ENCODE measurements at regions not wholly inside any gene's neighbourhood (a gene's known extent, or its start where the extent isn't known, plus 50 kb on each side); places are given as distances from the start of the nearest gene placed in this dataset.

DNA sequence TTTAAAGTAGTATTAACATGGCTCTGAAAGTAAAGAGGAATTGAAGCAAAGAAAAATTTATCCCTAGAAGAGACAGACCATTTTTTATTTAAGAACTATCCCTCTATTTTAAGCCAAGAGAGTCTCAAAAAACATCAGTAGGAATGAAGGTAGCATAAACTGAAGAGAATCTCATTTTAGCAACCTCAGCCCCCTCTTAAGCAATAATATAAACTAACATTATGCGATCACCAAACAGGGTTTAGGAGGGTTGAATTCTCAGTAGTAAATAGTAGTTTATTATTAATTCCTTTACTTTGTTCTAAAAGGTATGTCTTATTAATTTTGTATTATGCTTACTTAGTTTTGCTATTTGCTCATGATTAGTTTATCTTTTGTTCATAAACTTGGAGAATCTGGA, 287.4 kb downstream of the CDK5RAP2 start:
- no peak for DNase-seq (ENCODE audit: low spot score)

DNA sequence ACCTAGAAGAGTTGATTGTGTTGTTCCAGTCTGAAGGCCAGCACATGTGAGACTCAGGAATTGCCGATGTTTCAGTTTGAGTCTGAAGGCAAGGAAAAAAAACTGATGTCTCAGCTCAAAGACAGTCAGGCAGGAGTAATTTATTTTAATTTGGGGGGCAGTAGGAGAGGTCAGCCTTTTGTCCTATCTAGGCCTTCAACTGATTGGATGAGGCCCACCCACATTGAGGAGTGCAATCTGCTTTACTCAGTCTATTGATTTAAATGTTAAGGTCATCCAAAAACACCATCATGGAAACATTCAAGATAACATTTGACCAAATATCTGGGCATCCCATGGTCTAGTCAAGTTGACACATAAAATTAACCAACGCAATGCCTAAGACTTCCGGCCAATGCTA, 288.9 kb downstream of the CDK5RAP2 start:
- no peak for DNase-seq (ENCODE audit: low spot score)

DNA sequence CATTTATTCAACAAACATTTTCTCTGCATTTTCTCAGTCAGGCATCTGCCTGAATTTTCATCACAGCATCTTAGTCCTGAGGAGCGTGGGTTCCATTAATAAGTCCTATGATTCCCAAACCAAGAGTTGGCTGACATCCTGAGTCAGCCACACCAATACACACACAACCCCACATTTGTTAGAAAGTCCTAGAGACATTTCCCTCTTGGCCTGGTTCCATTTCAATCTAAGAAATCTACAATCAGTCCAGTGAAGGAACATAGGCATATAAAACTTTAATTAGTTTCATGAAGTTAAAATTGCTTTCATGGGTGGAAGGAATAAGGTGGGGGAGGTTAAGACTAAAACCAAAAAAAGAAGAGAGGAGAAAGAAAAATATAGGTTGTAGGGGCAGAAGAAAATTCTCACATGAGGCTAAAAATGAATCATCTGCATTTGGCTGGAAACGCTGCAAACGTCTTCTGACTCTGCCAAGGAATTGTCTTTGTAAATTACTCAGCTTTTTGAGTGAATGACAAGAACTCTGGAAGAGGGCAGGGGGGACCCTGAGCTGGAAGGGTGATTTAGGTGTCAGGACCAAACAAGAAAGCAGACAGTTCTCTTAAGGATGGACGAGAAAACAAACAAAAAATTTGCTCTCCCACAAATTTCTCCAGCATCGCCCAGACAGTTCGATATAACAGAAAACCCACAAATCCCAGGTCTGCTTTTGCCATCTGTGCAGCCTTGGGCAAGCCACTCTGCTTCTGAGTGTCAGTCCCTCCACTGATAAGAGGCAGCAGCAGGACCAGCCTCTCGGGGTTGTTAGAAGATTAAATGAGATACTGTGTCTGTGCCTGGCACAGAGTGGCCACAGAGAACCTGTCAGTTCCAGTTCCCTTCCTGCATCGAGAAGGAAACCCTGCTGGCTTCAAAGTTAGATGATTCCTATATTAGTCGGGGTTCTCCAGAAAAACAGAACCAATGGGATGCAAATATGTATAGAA, 289.7 kb downstream of the CDK5RAP2 start:
- DNase-seq (ENCODE audit: low spot score) = no peak

DNA sequence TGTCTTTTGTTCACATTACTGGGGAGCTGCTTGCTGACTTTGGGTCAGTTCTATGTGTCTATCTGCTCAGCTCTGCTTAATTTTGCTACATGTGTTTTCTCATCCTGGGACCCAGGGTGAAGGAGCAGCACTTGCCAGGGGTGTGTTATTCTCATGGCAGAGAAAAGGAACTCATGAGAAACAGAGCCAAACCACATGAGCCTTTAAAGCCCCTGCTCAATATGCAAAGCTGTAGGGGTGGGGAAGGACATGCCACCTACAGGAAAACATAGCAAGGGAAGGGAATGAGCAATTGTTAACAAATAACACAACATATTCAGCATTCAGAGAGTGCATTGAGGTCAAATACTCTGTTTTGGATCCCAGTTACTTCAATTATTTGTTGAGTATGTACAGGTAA, 290.9 kb downstream of the CDK5RAP2 start:
- DNase-seq (ENCODE audit: low spot score) = no peak

DNA sequence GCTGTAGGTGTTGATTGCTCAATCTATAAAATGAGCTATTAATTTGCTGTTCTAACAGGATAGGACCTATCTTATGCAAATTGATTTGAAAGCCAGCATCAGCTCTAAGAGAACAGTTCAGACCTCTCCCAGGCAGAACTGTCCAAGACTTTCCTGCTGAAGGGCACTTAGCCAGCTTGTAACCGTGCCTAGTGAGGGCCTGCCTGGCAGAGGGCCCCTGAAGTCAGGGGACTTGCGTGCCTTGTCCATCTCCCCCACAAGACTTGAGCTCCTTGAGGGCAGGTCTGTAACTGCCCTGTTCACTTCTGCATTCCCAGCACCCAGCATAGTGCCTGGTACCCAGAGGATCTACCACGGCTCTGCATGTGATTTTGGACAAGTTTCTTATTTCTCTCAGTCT, 293.4 kb downstream of the CDK5RAP2 start:
- DNase-seq (ENCODE audit: low spot score) = no peak

DNA sequence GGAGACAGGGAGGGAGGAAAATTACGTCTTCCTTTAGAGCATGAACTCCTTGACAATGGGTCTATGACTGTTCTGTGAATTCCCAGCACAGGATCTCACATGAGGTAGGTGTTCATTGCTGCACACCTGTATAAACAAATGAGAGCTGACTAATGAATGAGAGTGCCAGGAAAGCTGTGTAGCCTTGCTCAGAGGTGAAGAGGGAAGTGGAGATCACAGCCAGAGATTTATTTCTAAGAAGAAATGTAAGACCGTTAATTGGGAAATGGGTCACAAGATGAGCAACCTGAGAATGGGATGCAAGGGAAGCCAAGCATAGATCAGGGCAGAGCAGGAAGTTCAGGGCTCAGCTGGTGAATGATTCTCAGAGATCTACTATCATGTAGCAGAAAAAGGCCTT, 295.1 kb downstream of the CDK5RAP2 start:
- DNase-seq (ENCODE audit: low spot score) = no peak

DNA sequence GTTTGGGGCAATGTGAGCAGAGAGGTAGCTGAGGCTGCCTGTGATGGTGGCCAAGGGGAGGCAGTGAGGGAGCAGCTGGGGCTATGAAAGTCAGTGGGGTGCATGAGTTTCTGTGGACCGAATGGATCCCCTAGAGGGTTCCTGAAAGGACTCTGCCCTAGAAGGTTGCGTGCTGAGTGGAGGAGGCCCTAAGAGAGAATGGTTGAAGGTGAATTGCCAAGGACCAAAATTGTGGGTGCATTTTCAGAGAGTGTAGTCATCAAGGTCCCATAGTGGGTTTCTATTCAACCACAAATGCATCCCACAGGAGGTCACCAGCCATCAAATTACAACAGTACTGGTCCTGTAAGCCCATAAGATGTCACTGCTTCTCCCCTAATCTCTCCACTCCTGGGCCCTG, 298.3 kb downstream of the CDK5RAP2 start:
- no peak for DNase-seq (ENCODE audit: low spot score)

DNA sequence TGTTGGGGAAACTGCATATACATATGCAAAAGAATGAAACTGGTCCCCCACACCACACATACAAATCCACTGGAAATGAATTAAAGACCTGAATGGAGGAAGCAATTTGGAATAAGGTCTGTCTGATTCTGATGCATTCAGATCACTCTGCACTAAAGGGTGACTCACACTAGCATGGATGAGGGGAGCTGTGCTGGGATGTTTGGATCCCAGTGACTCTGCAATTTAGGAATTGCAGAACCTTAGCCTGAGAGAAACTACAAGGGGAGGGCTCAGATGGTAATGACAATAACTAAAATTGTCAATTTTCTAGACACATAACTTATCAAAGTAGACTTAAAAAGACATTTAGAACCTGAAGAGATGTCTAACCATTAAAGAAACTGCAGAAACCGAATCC, 312.0 kb downstream of the CDK5RAP2 start:
- DNase-seq (ENCODE audit: low spot score) = no peak

DNA sequence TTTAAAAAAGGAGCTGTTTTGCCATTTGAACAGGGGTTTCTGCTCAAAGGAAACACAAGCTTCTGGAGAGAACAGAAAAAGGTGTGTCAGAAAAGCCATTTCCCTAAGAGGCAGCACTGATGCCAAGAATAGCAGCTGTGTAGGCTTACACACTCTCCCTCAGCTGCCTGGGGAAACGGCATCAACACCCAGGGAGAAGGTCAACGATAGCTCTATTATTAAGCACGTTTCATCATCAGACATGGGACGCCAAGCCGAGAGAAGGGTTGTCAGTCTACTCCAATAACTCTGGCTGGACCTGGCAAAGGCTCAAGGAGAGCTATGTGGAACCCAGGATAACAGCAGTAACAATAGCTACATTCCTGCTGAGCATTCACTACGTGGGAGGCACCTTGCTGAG, 314.2 kb downstream of the CDK5RAP2 start:
- DNase-seq (ENCODE audit: low spot score) = no peak

DNA sequence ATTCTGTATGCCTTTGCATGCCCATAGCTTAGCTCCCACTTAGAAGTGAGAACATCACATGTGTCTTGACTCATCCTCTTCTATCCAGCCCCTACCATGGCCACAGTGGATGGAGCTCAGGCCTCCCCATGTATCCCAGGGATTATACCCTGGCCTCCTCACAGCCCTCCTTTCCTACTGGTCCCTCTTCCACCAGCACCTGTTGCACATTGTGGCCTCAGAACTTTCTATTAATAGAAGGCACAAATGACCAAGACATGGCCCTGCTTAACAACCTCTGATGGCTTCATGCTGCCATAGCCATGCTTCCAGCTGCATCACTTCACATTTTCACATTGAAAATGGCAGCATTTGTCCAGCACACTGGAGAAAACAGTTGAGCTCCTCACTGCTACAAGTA, 315.4 kb downstream of the CDK5RAP2 start:
- no peak for DNase-seq (ENCODE audit: low spot score)

DNA sequence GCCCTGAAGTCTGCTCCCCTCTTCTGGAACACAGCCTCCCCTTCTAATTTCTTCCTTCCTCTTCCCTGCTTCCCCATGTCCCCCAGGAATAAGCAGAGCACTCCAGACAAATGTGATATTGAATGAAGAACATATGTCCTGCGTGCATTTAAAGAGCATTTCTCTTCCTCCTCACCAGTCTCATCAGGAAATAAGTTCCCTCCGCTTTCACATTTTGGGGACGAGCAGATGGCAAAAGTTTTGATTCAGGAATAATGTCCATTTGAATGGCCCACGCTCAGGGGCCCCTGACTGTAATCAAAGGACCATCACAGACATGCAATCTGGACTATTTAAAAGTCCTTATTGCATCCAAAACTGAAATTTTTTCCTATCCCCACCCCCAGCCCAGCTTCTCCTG, 316.1 kb downstream of the CDK5RAP2 start:
- no peak for DNase-seq (ENCODE audit: low spot score)

DNA sequence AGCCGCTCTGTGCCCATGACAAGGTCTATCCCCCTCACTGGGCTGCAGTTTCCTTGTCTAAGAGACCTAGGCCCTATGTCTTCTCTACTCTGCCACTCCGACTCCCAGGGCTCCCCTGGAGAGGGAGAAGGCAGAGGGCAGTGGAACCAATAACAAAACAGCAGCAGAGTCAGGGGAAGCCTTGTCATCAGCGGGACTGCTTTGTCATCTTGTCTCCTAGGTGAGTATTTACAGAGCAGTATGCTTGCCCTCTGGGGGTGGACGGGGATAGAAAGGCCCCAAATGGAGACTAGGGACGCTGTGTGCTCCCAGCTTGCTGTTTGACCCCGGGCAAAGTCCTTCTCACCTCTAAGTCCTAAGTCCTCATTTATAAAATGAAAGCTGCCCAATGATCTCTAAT, 318.5 kb downstream of the CDK5RAP2 start:
- no peak for DNase-seq (ENCODE audit: low spot score)

DNA sequence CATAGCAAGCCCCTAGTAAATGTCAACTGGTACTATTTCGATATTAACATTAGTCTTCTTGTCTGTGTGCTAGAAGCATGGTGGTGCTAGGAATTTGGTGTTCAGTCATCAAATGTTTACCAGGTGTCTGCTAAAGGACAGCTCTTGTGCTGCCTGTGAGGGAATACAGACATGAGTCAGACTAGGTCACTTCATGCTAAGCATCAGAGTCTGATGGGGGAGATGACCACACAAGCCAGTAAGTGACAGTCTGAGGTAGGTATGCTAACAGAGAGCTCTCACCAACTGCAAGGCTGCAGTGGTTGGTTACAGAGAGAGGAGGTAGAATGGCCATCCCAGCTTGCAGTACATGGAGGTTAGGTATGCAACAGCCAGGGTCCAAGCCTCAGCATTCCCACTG, 320.9 kb downstream of the CDK5RAP2 start:
- DNase-seq (ENCODE audit: low spot score) = no peak

DNA sequence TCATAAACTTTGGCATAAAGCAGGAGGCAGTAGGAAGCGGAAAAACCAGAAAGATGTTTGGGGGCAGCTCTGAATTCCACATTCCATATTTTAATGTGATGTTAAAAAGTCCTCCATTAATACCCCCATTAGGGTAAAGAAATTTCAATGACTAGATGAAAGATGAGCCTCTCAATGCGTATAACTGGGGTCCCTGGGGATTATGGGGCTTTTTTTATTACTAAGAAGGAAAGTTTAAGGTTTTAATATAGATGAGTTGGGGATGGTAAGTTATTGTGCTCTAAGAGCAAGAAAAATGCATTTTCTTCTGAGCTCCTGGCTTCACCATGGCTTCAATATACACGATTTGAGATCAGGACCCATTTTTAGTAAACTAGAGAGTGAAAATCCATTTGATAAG, 321.9 kb downstream of the CDK5RAP2 start:
- DNase-seq (ENCODE audit: low spot score) = no peak

DNA sequence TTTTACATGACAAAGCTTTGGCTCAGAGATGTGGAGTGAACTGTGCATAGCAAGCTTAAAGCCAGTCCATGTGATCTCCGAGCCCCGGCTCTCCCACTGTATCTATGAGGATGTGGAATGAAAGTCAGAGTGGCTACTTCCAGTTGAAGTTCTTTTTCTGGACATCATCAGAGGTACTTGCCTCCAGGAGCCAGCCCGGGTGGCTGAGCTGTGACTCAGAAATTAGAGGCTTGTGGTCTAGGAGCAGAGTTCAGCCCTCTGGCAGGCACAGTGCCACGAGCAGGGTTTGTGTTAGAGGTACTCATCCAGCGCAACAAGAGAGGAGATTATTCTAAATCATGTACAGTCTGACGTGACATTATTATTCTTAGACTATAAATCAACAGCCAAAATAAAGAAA, 322.5 kb downstream of the CDK5RAP2 start:
- no peak for DNase-seq (ENCODE audit: low spot score)

DNA sequence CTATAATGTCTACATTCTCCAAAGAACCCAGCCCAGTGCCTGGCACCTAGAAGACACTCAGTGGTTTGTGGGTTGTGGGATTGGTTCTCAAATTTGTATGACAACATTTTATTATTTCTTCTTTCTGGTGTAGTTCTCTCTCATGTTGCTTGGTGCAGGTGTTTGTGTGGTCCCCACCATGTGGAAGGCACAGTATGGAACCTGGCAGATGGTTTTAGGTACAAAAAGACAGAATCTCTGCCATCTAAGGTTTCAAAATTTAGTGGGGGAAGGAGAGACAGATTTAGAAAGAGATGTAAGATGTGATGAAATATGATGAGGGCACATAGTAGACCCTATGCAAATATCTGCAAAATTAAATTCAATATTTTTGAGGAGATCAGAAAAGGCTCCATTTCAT, 323.8 kb downstream of the CDK5RAP2 start:
- no peak for DNase-seq (ENCODE audit: low spot score)

DNA sequence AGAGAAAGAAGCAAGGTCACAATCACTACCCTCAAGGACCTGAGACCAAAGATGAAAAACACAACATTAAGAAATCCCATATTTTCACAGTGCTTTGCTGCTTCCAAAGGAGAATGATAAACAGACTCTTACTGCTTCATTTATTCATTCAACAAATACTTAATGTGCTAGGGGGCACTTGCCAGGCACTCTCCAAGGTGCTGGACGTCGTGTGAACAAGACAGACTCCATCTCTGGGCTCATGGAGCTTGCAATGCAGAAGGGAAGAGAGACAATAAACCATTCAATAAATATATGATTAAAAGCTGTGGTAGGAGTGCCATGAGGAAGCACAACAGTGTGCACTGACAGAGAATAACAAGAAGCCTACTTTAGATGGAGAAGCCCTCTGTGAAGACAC, 327.7 kb downstream of the CDK5RAP2 start:
- DNase-seq (ENCODE audit: low spot score) = no peak

DNA sequence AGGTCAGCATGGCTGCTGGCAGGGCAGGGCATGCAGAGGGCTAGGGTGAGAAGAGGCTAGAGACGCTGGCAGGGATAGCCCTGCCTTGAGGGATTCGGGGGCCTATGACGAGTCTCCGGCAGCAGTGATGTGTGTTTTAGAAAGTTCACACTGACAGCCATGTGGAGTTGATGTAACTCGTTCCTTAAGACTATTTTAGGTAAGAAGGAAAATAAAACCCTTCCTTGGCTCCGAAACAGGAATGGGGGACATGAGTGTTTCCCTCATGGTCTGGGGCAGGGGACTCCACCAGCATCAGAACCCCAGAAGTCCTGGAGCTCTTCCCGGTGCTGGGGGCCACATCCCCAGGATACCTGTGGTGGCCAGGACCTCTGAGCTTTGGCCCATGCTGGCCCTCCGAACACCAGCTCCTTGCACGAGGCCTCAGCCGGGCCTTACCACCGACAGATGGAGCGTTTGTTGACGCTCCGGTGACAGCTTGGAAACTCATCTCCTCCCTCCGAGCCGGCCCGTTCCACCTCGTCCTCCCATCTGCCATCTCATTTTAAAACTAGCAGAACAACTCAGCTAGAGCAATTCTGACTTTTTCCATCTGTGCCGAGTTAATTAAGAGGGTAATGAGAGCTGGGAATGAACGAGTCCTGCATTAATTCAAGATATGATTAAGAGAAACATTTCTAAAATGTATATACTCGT, 337.7 kb downstream of the CDK5RAP2 start:
- no peak for DNase-seq (ENCODE audit: low spot score)

DNA sequence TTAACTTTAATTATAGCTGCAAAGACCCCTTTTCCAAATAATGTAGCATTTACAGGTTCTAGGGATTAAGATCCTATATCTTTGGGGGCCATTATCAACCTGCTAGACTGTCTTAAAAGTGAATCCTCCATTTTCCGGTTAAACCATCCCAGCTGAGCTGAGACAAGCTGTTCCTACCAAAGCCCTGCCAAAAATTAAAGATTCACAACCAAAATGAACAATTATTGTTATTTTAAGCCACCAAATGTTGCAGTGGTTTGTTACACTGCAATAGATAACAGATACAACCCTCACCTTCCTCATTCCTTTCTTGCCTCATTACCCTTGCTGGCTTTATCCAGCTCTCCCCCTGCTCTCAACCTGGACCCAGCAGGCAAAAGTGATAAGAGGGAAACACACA, 343.4 kb downstream of the CDK5RAP2 start:
- DNase-seq (ENCODE audit: low spot score) = no peak

DNA sequence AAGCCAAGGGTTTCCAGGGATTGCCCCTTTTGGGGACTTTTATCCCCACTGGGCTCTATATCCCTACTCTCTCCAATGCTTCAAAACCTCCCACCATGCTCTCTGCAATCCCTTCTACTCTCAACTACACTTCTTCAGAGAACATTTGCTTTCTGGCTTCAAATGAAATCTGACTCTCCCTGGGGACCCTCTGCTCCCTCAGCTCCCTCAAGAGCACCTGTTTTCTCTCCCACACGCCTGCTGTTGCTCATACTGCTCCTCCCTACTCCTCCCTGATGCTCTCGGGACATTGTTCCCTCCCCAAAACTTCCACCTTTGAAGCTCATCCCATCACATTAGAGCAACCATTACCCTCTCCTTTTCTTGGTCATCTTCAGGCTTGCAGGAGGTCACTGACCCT, 344.9 kb downstream of the CDK5RAP2 start:
- no peak for DNase-seq (ENCODE audit: low spot score)

DNA sequence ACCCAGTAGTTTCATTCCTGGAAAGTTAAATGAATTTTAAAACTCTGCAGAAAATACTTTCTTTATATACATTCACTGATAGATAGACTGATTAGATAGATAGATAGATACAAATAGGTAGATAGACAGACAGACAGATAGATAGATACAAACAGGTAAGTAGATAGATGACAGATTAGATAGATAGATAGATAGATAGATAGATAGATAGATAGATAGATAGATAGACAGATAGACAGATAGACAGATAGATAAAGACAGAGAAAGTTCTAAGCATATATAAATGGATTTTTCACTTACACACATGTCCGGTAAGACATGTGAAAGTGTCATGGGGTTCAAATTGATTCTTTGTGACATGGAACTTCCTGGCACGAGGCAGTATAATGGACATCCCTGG, 349.7 kb downstream of the CDK5RAP2 start:
- no peak for DNase-seq (ENCODE audit: low spot score)

DNA sequence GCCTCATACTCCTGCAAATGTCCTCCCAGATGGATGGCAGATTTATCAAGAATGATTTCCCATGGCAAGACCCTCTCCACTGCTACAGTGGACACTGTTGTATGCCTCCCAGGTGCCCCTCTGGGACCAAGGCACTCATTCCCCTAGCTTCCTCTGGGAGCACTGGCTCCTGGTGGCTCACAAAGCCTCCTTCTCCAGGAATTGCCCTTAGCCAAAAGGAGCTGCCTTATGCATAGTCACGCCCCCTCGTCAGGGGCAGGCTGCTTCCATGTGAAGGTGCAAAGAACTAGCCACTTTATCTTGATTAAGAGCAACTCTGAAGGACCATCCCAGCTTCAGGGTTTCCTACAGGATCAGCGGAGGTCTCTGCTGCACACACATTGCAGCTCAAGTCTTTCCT, 358.1 kb downstream of the CDK5RAP2 start:
- DNase-seq (ENCODE audit: low spot score) = no peak

DNA sequence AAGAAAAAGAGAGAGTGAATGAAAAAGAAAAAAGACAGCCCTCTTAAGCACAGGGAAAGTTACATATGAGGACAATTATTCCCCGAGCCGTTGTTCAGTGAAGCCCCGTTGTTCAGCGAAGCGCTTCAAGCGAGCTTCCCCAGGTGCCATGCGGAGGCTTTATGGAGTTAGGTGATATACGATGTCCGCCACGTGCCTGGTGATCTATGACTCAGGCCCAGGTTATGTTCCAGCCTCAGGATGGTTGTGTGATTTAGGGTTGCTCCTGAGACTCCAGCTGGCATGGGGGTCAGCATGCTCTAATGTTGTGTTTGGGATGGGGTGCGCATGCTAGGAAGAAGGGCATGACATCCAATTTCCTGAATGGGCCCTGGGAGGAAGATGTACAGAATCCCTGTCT, 365.6 kb downstream of the CDK5RAP2 start:
- DNase-seq (ENCODE audit: low spot score) = no peak

DNA sequence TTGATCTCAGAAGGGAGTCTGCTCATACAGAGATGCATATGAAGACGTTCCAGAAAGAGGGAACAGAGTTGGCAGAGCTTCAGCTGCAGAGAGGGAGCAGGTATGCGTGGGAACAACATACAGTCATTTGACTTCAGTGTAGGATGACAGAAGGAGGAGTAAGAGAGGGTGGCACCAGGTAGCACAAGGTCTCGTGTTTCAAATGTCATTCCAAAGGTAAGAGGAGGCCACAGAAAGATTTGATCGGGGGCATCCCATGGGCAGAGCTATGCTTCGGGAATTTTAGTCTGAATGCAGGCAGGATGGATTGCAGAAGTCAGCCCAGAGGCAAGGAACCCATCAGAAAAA, 367.1 kb downstream of the CDK5RAP2 start:
- no peak for DNase-seq (ENCODE audit: low spot score)
